Adipocyte (in vitro differentiated cells): ENCODE measurements at regions not wholly inside any gene's neighbourhood (a gene's known extent, or its start where the extent isn't known, plus 50 kb on each side); places are given as distances from the start of the nearest gene placed in this dataset.
"Not testable (repeated sequence)": the region's sequence is repeated elsewhere in the genome, so short reads cannot be mapped to it uniquely, and the experiment has no call there.

Source experiments
- DNase-seq: peaks from one replicate; pipeline ENCODE4 v3.0.0-alpha.2; 2015; ENCODE audit warnings: low read depth
- H3K27me3 ChIP-seq: replicated peaks from 2 replicates; pipeline ENCODE4 v1.7.0; 2013; ENCODE audit warnings: mild to moderate bottlenecking, low read length, moderate library complexity; ENCODE audit not compliant: control insufficient read depth, insufficient read depth
- H3K36me3 ChIP-seq: 2 replicates; pipeline ENCODE4 v1.7.0; 2013; ENCODE audit warnings: low read length, mild to moderate bottlenecking, moderate library complexity; ENCODE audit not compliant: control insufficient read depth, insufficient read depth, severe bottlenecking
- H3K4me1 ChIP-seq: 2 replicates; pipeline ENCODE4 v1.7.0; 2013; ENCODE audit warnings: mild to moderate bottlenecking, low read length, moderate library complexity; ENCODE audit not compliant: control insufficient read depth, insufficient read depth
- H3K4me3 ChIP-seq: 2 replicates; pipeline ENCODE4 v1.7.0; 2013; ENCODE audit warnings: mild to moderate bottlenecking, low read length, moderate library complexity
- H3K9ac ChIP-seq: 2 replicates; pipeline ENCODE4 v1.7.0; 2013; ENCODE audit warnings: mild to moderate bottlenecking, low read length, moderate library complexity
- H3K9me3 ChIP-seq: 2 replicates; pipeline ENCODE4 v1.7.0; 2013; ENCODE audit warnings: mild to moderate bottlenecking, low read length, moderate library complexity; ENCODE audit not compliant: control insufficient read depth

DNA sequence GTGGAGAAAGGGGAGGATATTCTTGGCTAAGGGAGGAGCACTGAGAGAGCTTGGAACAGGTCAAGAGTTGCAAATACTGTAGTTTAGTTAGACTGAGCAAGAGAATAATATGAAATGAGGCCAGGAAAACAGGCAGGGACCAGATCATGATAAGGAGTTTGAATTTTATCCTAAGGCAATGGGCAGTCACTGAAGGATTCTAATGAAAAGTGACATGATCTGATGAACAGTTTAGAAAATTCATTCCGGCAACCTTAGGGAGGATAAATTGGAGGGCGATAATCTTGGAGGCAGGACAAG, 276.1 kb downstream of the PLK2 start:
- peaks cover 31% of the 10 kb centered on the region for H3K4me1 ChIP-seq
- H3K36me3 ChIP-seq: no peaks in the 10 kb centered on the region
- H3K9ac ChIP-seq: no peak overlapping the region
- no peaks in the 10 kb centered on the region for H3K9me3 ChIP-seq
- H3K27me3 ChIP-seq: no peaks in the 10 kb centered on the region
- no peak overlapping the region for H3K4me3 ChIP-seq
- peak; percentile 6 for DNase-seq

DNA sequence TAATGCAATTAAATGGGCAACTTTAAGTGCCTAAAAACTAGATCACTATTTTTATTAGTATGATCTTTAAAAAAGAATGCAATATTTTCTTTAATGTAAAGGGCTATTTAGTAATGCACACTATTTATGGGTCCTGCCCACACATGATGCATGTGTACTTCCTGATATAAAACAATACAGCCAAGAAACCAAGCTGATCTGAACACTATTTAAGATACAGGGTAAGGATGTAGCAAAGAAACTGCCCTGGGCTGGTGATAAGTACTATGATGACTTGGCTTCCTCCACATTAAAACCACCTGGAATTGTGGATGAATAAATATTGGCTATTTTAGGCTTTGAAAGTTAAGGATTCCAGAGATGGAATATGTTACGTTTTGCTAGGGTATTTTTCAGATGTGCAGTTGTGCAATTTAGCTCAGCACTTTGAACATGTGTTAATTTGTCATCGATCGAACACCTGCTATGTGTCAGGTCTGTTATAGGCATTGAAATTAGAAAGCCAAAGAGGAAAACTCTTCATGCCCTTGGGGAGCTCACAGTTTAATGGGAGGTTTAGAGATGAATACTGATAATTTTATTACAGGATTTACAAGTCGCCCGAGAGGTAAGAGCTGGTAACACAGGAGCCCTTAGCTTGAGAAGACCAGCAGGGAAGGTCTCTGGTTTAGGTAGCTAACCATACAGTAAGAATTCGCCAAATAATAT, 276.7 kb downstream of the PLK2 start:
- peak; percentile 2 for DNase-seq
- Histone ChIP-seq H3K4me1 (peaks cover 26% of the 10 kb centered on the region), H3K36me3 (no peaks in the 10 kb centered on the region), H3K27me3 (no peaks in the 10 kb centered on the region), H3K4me3 (no peak overlapping the region), H3K9ac (no peak overlapping the region), H3K9me3 (no peaks in the 10 kb centered on the region)

DNA sequence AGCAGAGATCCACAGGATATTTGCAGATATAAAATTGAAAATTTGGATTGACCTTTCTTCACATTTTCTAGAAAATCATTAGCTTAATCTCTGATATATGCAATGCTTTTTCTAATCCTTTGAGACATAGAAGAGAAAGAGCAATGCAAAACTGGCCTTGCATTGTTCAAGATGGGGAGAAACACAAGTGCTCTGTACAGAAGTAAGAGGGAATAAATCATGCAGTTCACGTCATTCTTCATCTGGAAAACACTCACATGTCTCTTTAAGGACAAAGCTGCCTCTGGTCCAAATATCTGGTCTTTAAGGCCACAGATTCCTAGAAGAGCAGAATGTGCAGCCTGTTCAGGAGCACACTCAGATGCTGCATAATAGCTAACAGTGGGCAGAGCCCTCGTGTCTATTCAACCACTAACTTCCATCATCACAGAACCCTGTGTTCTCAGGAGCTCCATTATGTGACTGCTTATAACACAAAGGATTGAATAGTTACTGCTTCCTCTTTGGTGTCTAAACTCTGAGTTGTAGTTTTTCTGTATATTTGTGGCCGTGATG, 277.5 kb downstream of the PLK2 start:
- H3K4me3 ChIP-seq: no peak overlapping the region
- H3K4me1 ChIP-seq: peaks cover 17% of the 10 kb centered on the region
- no peak overlapping the region for H3K9ac ChIP-seq
- peak; percentile 8 for DNase-seq
- H3K36me3 ChIP-seq: no peaks in the 10 kb centered on the region
- no peaks in the 10 kb centered on the region for H3K27me3 ChIP-seq
- H3K9me3 ChIP-seq: no peaks in the 10 kb centered on the region

DNA sequence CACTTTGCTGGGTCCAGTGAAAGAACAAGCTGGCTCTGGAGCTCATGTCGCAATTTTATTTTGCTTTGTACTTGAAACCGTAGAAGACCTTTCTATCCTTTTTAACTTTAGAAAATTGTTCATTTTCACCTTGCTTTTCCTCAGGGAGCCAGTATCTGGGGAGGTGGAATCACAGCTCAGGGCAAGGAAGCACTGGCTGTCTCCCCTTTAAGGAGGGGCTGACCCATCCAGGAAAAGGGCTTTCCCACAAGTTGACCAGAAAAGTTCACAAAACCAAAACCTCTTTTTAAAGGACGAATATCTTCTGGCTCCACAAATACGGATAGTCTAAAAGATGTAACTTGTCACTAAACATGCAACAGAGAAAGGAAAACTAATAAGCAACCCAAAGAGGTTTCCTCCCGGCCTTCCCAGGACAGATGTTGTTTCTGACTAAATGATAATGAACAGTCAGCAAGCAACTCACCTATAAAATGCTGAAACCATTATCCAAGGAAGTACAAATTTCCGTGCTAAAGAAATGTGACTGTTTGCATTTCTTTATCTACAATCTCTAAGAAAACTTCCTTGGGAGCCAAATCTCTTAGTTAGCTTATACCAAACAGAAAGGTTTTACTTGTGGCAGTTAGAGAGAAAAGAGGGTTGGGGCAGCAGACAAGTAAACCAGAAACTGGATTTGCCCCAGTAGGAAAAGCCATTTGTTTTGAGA, 278.2 kb downstream of the PLK2 start:
- no peak overlapping the region for H3K9ac ChIP-seq
- no peaks in the 10 kb centered on the region for H3K9me3 ChIP-seq
- peak; percentile 6 for DNase-seq
- no peak overlapping the region for H3K4me3 ChIP-seq
- no peaks in the 10 kb centered on the region for H3K27me3 ChIP-seq
- peaks cover 15% of the 10 kb centered on the region for H3K4me1 ChIP-seq
- no peaks in the 10 kb centered on the region for H3K36me3 ChIP-seq

DNA sequence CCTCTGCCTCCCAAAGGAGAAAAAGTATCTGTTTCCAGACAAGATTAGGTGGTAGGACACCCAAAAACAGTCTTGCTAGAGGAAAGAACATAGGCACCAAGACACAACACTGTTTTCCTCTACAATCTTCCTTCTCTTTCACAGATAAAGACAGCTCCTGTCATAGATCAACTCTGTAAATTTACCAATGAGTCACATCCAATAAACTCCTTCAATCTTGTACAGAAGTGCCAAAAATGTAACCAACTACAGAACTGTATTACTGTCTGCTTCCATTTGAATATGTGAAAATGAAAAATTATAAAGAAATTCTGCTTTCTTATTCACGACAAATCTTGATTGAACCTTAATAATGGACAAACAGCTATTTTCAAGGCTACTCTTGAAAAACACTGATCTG, 286.9 kb downstream of the PLK2 start:
- H3K36me3 ChIP-seq: no peaks in the 10 kb centered on the region
- H3K4me3 ChIP-seq: no peak overlapping the region
- no peak for DNase-seq
- H3K27me3 ChIP-seq: no peaks in the 10 kb centered on the region
- H3K9me3 ChIP-seq: no peaks in the 10 kb centered on the region
- H3K4me1 ChIP-seq: no peaks in the 10 kb centered on the region
- H3K9ac ChIP-seq: no peak overlapping the region

DNA sequence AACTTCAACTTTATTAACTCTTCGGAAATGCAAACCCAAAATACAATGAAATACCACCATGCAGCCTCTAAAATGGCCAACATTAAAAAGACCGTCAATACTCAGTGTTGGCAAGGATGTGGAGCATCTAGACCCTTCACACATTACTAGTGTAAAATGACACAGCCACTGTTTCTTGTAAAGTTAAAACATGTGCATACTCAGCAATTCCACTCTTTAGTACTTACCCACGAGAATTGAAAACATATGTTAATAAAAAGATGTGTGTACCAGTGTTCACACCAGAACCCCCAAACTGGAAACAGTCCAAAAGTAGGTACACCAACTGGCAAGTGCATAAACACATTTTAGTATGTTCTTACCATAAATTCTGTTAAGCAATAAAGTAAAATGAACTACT, 294.7 kb downstream of the PLK2 start:
- H3K9ac ChIP-seq: no peak overlapping the region
- no peaks in the 10 kb centered on the region for H3K36me3 ChIP-seq
- no peaks in the 10 kb centered on the region for H3K9me3 ChIP-seq
- no peaks in the 10 kb centered on the region for H3K27me3 ChIP-seq
- no peak for DNase-seq
- no peak overlapping the region for H3K4me3 ChIP-seq
- H3K4me1 ChIP-seq: no peaks in the 10 kb centered on the region

DNA sequence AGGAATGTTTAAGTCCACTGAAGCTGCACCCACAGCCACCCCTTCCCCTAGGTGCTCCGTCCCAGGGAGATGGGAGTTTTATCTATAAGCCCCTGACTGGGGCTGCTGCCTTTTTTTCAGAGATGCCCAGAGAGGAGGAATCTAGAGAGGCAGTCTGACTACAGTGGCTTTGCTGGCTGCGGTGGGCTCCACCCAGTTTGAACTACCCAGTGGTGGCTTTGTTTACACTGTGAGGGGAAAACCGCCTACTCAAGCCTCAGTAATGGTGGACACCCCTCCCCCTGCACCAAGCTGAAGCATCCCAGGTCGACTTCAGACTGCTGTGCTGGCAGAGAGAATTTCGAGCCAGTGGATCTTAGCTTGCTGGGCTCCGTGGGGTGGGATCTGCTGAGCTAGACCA, 298.0 kb downstream of the PLK2 start:
- H3K9ac ChIP-seq, H3K36me3 ChIP-seq, H3K4me3 ChIP-seq, H3K9me3 ChIP-seq, H3K27me3 ChIP-seq, H3K4me1 ChIP-seq, DNase-seq: not testable (repeated sequence)

DNA sequence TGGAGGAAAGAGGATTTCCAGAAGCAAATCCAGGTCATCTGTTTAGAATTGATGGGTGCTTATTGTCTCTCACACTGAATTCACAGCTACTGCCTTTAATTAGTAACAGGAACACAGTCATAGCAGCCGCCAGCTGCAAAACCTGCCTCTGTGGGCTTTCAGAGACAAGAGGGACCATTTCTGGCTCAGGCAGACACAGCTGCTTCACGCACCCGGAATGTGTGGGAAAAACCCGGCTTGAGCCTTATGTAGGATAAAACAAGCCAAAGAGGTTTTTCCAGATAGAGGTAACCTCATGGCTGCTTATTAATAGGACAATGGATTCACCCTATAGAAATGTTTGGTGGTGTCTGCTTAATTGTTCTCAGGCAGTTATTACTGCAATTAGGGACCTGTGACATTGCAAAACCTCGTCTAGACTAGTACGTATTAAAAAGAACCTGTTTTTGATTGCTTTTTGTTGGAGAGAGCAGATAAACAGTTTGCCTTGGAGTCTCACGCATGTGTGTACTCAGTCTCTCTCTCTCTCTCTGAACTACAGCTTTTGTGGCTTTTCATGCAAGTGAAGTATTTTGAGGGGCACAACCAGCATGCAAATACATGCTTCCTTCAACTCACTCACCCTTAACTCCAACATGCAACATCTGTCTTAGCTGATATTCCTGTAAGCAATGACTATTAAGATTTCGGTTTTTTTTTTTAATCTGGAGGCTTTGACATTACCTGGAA, 302.7 kb downstream of the PLK2 start:
- no peak for DNase-seq
- Histone ChIP-seq H3K27me3 (no peaks in the 10 kb centered on the region), H3K9ac (no peak overlapping the region), H3K9me3 (no peaks in the 10 kb centered on the region), H3K4me3 (no peak overlapping the region), H3K4me1 (peaks cover 4% of the 10 kb centered on the region), H3K36me3 (no peaks in the 10 kb centered on the region)

DNA sequence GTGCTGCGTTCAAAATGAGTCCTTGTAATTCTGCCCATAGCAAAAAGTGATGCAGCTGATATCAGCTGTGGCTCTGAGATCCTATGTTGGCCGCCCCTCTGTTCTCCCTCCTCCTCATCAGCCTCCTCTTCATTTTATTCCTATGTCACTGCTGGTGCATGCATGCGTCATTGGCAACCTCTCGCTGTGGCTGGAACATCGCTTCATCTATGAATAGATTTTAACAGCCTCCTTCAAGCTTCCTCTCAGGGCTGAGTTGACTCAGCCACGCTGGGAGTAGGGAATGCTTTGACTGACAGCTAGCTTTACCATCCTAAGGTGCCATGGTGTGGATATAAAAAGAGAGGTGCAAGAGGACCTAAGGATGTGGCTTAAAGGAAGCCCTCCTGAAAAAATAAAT, 303.5 kb downstream of the PLK2 start:
- no peaks in the 10 kb centered on the region for H3K36me3 ChIP-seq
- no peak overlapping the region for H3K9ac ChIP-seq
- peaks cover 4% of the 10 kb centered on the region for H3K4me1 ChIP-seq
- H3K27me3 ChIP-seq: no peaks in the 10 kb centered on the region
- H3K4me3 ChIP-seq: no peak overlapping the region
- no peak for DNase-seq
- H3K9me3 ChIP-seq: no peaks in the 10 kb centered on the region

DNA sequence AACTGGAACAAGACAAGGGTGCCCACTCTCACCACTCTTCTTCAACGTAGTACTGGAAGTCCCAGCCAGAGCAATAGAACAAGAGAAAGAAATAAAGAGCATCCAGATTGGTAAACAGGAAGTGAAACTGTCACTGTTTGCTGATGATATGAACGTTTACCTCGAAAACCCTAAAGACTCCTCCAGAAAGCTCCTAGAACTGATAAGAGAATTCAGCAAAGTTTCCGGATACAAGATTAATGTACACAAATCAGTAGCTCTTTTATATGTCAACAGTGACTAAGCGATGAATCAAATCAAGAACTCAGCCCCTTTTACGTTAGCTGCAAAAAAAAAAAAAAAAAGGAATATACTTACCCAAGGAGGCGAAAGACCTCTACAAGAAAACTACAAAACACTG, 306.6 kb downstream of the PLK2 start:
- no peaks in the 10 kb centered on the region for H3K9me3 ChIP-seq
- no peak overlapping the region for H3K9ac ChIP-seq
- H3K4me1 ChIP-seq: peaks cover 14% of the 10 kb centered on the region
- H3K27me3 ChIP-seq: no peaks in the 10 kb centered on the region
- DNase-seq: no peak
- H3K36me3 ChIP-seq: no peaks in the 10 kb centered on the region
- H3K4me3 ChIP-seq: no peak overlapping the region

DNA sequence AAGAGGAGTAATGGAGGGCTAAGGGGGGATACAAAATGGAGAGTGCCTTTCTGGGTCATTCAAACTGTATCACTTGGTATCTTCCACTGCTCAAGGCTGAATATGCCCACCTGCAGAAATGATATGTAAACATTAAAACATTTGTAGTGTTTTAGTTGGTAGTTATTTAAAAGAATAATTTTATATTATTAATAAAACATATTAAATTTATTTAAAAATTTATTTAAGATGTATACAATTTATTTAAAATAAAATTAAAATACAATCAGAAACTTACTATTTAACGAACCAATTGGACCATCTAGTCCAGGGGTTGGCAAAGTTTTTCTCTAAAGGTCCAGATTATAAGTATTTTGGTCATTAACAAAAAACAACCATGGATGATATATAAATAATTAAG, 308.5 kb downstream of the PLK2 start:
- Histone ChIP-seq H3K4me1 (peaks cover 10% of the 10 kb centered on the region), H3K9ac (no peak overlapping the region), H3K9me3 (no peaks in the 10 kb centered on the region), H3K4me3 (no peak overlapping the region), H3K36me3 (no peaks in the 10 kb centered on the region), H3K27me3 (no peaks in the 10 kb centered on the region)
- no peak for DNase-seq
